NCI-H2107 (cell line): ENCODE measurements at regions not wholly inside any gene's neighbourhood (a gene's known extent, or its start where the extent isn't known, plus 50 kb on each side); places are given as distances from the start of the nearest gene placed in this dataset.
"Not testable (repeated sequence)": the region's sequence is repeated elsewhere in the genome, so short reads cannot be mapped to it uniquely, and the experiment has no call there.

Experiments used
- DNase-seq: peaks from one replicate; lab custom pipeline; 2025; lab: John Stamatoyannopoulos, UW

- DNase-seq = no peak
Observed at GRCh38 chr10:8311526-8312070, 257.1 kb downstream of the GATA3 start.

DNA sequence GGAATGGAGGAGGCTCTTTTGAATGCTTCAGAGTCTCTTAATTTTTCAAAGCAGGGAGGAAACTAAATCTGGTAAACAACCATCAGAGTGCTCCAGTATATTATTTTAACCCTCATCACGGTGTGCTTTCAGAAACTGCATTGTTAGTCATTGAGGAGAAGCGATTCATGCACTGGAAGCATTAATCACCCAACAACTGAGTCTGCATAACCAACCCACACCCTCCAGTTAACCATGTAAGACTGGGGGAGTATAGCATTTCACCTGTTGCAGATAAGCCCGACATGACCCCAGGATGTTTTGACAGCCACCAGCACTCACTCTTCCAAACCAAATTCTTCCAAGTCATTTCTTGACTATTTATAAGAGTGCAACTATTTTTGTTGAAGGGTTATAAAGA, 257.6 kb downstream of the GATA3 start:
- DNase-seq = no peak

GRCh38 chr10:8312781-8313180, 258.3 kb downstream of the GATA3 start:
- no peak for DNase-seq

DNA sequence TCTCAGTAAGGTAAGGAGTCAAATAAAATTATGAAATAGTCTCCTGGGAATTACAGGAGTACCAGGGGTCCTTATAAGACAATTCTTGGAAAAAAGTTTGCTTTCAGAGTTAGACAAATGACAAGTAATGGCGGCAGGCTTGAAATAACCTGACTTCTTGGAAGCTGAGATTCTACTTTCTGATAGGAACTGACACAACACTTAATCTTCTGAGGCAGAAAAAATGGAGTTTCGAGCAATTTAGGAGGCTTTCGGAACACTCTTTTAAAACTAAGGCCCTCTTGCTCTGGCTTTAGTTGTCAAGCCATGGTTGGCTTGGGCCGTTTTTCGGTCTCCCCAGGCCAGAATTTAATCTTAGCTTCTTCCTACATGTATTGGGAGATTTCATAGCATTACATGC, 260.0 kb downstream of the GATA3 start:
- no peak for DNase-seq

- no peak for DNase-seq
Observed at GRCh38 chr10:8315619-8316021, 261.1 kb downstream of the GATA3 start.

DNA sequence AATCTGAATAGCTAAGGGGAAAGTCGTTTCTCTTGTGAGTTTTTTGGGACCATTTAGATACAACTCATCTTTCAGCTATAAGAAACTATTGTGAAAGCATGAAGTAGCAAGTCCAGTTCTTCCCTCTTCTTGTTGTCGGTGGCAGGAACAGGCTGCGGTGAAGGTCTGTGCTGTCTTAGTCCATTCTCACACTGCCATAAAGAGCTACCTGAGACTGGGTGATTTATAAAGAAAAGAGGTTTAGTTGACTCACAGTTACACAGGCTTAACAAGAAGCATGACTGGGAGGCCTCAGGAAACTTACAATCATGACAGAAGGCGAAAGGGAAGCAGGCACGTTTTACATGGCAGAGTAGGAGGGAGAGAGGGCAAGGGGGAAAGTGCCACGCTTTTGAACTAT, 261.8 kb downstream of the GATA3 start:
- DNase-seq = no peak

DNA sequence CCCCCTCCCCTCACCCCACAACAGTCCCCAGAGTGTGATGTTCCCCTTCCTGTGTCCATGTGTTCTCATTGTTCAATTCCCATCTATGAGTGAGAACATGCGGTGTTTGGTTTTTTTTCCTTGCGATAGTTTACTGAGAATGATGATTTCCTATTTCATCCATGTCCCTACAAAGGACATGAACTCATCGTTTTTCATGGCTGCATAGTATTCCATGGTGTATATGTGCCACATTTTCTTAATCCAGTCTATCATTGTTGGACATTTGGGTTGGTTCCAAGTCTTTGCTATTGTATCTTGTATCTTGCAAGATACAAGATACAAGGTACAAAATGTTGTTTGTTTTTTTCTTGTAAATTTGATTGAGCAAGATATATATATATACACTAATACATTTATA, 263.9 kb downstream of the GATA3 start:
- DNase-seq = not testable (repeated sequence)

DNA sequence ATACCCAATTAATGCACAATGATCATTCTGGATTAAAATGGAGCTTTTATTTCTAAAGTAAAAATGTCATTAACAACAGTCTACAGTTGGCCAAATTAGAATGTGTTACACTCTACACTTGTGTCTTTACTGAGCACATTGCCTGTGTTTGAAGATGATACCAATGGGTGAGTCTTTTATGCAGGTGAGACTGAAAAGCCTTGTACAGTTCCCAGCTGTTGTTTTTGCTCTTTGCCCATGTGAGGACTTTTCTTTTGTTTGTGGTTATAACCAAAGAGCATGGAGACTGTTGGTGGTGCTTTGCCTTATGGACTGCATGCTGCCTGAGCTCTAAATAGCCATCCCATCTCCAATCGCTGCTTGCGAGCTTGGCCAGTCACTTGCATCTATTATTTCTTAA, 264.5 kb downstream of the GATA3 start:
- no peak for DNase-seq

DNA sequence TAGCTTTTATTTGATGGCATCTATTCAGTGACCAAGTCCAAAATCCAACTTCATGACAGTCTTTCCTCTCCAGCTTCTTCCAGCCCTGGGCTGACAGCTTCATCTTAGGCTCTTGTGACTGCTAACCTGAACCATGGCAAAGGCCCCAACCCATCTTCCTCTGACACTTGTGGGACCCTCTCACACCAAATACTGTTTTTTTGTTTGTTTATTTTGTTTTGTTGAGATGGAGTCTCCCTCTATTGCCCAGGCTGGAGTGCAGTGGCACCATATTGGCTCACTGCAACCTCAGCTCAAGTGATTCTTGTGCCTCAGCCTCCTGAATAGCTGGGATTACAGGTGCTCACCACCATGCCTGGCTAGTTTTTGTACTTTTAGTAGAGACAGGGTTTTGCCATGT, 265.2 kb downstream of the GATA3 start:
- DNase-seq = no peak

- no peak for DNase-seq
Observed at GRCh38 chr10:8321990-8322389, 267.5 kb downstream of the GATA3 start.

DNA sequence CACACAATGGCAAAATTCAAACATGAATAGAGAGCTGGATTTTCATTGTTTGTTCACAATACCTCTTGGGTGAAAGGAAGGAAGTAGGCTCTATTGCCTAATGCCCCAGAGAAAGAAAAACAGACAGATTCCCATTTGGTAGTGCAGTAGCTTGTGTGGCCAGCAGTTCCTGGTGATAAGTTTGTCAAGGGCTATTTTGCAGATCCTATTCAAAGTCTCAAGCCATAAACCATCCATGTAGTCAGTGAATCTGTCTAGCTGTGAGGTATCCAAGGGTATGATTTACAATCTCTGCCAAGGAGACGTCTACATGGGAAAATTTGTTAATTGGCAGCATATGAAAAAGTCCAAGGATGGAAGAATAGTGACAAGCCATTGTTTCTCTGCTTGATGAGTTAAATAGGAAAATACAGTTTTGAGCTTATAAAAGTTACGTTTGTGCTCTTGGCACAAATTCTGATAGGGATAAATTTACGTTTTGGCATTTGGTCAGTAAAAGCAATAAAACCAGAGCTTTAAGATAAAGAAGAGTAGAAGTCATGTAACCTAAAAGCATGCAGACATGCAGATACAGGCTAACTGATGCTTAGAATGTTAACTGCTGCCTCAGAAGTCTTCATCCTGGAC, 269.1 kb downstream of the GATA3 start:
- no peak for DNase-seq

- no peak for DNase-seq
Observed at GRCh38 chr10:8325024-8325980, 270.8 kb downstream of the GATA3 start.

- DNase-seq = no peak
Observed at GRCh38 chr10:8326396-8327139, 272.1 kb downstream of the GATA3 start.

DNA sequence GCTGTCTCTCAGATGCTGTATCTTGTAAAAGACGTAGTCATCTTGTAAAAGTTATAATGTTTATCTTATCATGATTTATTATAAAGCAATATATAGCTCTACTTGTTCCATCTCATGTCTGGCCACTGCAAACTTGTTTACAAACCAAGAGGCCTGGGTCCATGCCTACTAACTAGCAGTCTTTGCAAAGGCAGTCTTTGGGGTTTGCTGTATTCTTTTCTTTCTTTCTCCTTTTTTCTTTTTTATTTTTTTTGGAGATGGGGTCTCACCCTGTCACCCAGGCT, 272.6 kb downstream of the GATA3 start:
- DNase-seq = no peak

- no peak for DNase-seq
Observed at GRCh38 chr10:8331387-8331786, 276.9 kb downstream of the GATA3 start.

GRCh38 chr10:8331896-8332729, 277.6 kb downstream of the GATA3 start:
- DNase-seq = no peak

- DNase-seq = no peak
Observed at GRCh38 chr10:8332730-8333111, 278.2 kb downstream of the GATA3 start.

DNA sequence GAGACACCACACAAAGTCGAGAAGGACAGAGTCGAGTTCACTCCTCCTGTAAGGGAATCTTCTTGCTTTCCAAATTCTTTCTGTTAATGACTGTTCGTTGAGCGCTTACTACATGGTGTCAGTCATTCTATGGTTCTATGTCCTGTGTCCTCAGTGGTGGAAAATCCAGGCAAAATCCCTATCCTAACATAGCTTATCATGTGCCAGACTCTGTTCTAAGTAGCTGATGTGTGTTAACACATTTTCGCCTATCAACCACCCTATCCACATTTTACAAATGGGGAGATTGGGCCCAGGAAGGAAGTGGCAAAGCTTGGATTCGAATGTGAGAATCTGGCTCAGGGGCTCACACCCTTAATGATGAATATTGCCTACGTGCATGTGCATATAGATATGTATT, 280.1 kb downstream of the GATA3 start:
- DNase-seq = no peak

GRCh38 chr10:8336629-8337331, 282.3 kb downstream of the GATA3 start:
- no peak for DNase-seq

DNA sequence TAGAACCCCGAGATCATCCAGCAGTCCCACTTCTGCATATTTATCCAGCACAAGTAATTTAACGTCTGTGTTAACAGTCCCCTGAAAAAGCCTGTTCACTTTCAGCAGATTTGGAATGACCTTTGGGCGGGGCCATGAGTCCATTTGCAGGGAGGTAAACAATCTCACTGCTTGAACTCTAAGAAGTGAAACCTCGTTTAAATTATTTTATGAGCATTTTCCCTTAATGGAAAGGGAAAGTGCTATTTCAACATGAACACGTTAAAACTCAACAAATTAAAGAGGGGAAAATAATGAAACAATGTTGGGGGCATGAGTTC, 282.8 kb downstream of the GATA3 start:
- no peak for DNase-seq

DNA sequence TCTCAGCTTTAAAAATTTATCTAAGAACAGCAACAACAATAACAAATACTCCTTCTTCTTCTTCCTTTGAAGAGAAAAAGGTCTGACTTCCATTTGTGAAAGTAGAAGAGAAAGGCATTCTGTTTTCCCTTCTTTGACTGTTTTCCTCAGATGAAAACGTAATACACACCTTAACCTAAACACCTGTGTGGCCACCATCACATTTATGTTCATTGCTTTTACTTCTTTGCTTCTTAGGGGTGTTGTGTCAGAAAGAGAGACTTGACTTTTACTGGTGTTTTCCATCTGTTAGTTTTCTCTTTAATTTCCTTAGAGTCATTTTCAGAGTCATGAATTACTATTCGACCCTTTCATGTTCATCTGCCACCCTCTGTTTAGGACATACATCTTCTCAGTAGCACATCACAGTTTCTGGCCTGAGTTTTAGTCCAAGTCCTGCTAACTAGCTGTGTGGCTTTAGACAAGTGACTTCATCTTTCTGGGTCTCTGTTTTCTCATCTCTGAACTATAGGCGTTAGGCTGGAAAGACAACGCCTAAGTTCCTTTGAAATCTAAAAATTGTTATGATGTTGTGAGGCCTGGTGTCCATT, 283.8 kb downstream of the GATA3 start:
- no peak for DNase-seq
